ENCODE measurements at regions not wholly inside any gene's neighbourhood (a gene's known extent, or its start where the extent isn't known, plus 50 kb on each side); places are given as distances from the start of the nearest gene placed in this dataset.

DNA sequence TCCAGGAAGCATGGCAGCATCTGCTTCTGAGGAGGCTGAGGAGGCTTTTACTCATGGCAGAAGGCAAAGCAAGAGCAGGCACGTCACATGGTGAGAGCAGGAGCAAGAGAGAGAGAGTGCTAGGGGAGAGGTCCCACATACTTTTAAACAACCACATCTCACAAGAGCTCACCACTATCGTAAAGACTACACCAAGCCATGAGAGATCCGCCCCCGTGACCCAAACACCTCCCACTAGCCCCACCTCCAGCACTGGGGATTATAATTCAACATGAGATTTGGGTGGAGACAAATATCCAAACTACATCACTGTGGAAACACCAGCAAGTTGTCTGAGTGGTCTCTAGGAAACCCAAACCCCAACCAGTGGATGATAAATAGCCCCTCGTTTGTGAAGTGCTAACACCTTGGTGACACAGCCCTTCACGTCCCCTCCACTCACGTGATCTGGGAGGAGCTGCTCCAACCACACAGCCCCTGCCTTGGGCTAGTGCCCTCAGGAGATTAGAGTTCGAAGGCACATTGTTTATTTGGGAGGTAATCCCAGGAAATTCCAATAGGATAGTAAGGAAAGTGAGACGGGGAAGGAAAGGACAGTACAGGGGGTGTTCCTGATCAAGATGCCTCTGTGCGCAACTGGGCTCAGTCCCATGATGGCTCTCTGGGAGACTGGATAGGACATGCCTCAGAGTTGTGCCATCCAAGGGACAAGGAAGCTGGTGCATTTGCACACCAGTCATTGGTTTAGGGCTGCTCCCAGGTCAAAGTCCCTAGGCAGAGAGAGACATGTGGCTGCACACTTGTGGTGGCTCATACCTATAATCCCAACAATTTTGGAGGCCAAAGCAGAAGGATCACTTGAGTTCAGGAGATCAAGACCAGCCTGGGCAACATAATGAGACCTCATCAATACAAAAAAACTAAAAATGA is 80.6 kb upstream of the CTNNB1 start:
- Histone ChIP-seq H3K4ac (ENCODE audit: low read depth, low read length) (no peak overlapping the region), H3K4me1 (ENCODE audit: insufficient read depth, low read length) (peaks cover 2% of the 10 kb centered on the region; the same call in 1 of the 2 replicates), H2AFZ (ENCODE audit: low read length) (no peak overlapping the region), H2BK120ac (ENCODE audit: low read depth, low read length, poor library complexity, severe bottlenecking) (no peak overlapping the region), H3K9ac (ENCODE audit: extremely low read depth, insufficient read length, low read length) (no peak overlapping the region), H4K20me1 (ENCODE audit: control insufficient read depth, insufficient read depth, insufficient read length) (no peaks in the 10 kb centered on the region), H3K14ac (ENCODE audit: insufficient read depth, low read length) (no peak overlapping the region), H3K79me2 (ENCODE audit: insufficient read depth, low read length) (no peaks in the 10 kb centered on the region), H4K91ac (ENCODE audit: insufficient read length, low read depth, low read length) (no peak overlapping the region), H3K23ac (ENCODE audit: insufficient read length, low read depth, low read length) (no peak overlapping the region), H2BK20ac (ENCODE audit: low read depth, low read length, poor library complexity, severe bottlenecking) (no peak overlapping the region), H4K8ac (replicated peaks; ENCODE audit: insufficient read length, low read depth, low read length) (no peak overlapping the region), H3K4me2 (ENCODE audit: insufficient read depth, insufficient read length, low read length) (no peak overlapping the region), H3K56ac (ENCODE audit: insufficient read length, low read depth, low read length) (no peak overlapping the region), H4K5ac (ENCODE audit: insufficient read length, low read depth, low read length) (no peak overlapping the region), H2AK5ac (ENCODE audit: insufficient read length, low read length) (no peak overlapping the region), H3K79me1 (ENCODE audit: insufficient read depth, low read depth, low read length, poor library complexity, severe bottlenecking) (no peaks in the 10 kb centered on the region), H3K23me2 (ENCODE audit: insufficient read length, low read depth, low read length, poor library complexity, severe bottlenecking) (no peaks in the 10 kb centered on the region), H2BK15ac (ENCODE audit: low read depth, low read length) (no peak overlapping the region), H3K27ac (ENCODE audit: insufficient read length, low read depth, low read length) (no peak overlapping the region), H3K27me3 (ENCODE audit: insufficient read depth, low read length) (no peaks in the 10 kb centered on the region), H2BK5ac (ENCODE audit: insufficient read length, low read length) (no peak overlapping the region), H3K9me3 (ENCODE audit: control insufficient read depth, low read depth, low read length) (no peaks in the 10 kb centered on the region), H3T11ph (ENCODE audit: low read length) (no peak overlapping the region), H3K18ac (ENCODE audit: insufficient read length, low read depth, low read length) (no peak overlapping the region), H2BK12ac (ENCODE audit: insufficient read length, low read depth, low read length) (no peak overlapping the region)
- no CpG with 5 or more reads among the region's 10 CpGs for WGBS (ENCODE audit: extremely low coverage, insufficient read length, low lambda C conversion rate)
- Mint-ChIP-seq H3K36me3 (ENCODE audit: insufficient read depth in 1 of 3, low read depth in 3 of 3) (no peaks in the 10 kb centered on the region; a peak in 1 of 7 replicates), H3K27me3 (ENCODE audit: low read depth) (peaks cover 18% of the 10 kb centered on the region), H3K4me3 (no peak overlapping the region), H3K9me3 (no peaks in the 10 kb centered on the region), H3K27ac (no peak overlapping the region), H3K4me1 (peaks cover 29 to 32% of the 10 kb centered on the region in 2 experiments)
- TF ChIP-seq, protein P1, sequence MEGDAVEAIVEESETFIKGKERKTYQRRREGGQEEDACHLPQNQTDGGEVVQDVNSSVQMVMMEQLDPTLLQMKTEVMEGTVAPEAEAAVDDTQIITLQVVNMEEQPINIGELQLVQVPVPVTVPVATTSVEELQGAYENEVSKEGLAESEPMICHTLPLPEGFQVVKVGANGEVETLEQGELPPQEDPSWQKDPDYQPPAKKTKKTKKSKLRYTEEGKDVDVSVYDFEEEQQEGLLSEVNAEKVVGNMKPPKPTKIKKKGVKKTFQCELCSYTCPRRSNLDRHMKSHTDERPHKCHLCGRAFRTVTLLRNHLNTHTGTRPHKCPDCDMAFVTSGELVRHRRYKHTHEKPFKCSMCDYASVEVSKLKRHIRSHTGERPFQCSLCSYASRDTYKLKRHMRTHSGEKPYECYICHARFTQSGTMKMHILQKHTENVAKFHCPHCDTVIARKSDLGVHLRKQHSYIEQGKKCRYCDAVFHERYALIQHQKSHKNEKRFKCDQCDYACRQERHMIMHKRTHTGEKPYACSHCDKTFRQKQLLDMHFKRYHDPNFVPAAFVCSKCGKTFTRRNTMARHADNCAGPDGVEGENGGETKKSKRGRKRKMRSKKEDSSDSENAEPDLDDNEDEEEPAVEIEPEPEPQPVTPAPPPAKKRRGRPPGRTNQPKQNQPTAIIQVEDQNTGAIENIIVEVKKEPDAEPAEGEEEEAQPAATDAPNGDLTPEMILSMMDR (conservative IDR thresholded peaks at IDR 0.05): no peak
- no peak for DNase-seq

Data from H9 (cell line).